Medulla oblongata (tissue), 1 donor: ENCODE measurements at regions not wholly inside any gene's neighbourhood (a gene's known extent, or its start where the extent isn't known, plus 50 kb on each side); places are given as distances from the start of the nearest gene placed in this dataset.

ENCODE experiments used
- DNase-seq: peaks from one replicate; pipeline ENCODE4 v3.0.0-alpha.2; 2015; ENCODE audit errors: extremely low spot score

DNA sequence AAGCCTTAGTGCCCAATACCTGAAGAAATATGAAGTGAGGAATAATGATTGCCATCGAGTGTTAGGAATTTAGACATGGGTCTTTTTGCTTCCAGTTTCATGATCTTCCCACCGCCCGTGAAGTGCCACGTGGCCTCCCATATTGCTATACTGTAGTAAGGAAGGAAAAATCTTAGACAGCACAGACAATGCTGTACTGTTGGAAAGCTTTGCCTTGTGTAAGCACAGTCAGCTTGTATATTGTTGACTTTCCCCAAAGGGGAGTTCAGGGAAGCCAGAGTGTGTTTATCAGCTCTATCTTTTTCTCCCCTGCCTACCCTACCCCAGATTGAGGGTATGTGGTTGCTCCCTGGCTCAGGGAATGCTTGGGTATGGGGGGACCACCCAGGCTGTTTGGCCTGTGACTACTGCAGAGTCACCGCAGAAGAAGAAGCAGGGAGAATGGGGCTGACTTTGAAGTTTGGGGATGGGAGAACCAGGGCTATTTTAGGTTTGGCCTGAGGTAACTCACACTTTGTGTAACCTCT lies 161.8 kb upstream of the MEF2C start:
- no peak for DNase-seq

GRCh38 chr5:89043676-89044075 lies 160.7 kb upstream of the MEF2C start:
- DNase-seq = no peak

DNA sequence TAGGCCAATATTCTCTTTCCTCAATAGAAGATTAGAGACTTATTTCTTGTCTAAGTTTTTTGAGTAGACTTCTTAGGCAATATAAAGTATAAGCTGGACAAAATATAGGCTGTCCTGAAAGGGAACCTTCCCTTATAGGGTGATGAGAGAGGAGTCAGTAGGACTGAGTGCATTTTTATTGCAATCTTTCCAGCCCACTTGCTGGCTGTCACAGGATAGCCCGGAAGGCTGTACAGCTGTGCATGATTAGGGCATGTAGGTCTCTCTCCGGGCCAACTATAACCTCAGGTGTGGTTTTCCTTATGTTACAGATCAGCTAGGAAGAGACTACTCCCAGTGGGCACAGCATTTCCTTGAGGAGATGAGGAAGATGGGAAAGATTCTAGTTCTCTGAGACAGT lies 159.8 kb upstream of the MEF2C start:
- DNase-seq = no peak

- no peak for DNase-seq
These were observed 159.0 kb upstream of the MEF2C start for GRCh38 chr5:89041976-89042375.

DNA sequence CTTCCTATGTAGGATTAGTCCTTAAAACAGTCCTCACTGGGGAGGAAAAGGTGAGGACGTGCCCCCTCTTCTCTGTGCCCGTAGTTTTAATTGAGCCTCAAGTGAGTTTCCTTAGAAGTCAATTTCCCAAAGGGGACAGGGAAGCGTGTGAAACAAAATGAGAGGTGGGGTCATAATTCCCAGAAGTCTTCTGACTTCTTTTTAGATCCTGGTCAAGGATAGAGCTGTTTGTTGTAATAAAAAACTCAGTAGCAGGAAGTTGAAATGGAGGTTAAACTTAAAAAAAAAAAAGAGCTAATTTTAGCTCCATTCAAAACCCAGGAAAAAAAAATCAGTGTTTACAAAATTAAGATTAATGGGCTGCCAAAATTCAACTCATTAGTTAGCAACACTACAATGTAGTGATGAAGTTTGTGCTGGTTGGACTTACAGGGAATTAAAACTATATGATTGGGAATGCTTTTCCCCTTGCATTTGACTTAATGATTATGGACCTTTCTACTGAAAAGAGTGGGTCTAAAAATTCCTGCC lies 158.3 kb upstream of the MEF2C start:
- DNase-seq = no peak

- no peak for DNase-seq
These were observed 153.9 kb upstream of the MEF2C start for GRCh38 chr5:89036704-89037489.

DNA sequence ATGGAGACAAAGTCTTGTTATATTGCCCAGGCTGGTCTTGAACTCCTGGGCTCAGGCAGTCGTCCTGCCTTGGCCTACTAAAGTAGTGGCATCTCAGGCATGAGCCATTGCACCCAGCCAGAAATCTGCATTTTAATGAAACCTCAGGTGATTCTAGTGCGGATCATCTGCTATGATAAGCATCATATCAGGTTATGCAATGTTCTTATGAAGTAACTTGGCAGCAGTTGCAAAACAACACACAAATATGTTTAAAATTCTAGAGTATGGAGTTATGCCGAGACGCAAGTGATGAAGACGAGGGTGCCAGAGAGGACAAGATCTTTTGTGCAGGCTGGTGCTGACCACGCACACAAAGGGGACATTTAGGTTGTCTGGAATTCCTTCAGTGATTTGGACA lies 153.2 kb upstream of the MEF2C start:
- no peak for DNase-seq

DNA sequence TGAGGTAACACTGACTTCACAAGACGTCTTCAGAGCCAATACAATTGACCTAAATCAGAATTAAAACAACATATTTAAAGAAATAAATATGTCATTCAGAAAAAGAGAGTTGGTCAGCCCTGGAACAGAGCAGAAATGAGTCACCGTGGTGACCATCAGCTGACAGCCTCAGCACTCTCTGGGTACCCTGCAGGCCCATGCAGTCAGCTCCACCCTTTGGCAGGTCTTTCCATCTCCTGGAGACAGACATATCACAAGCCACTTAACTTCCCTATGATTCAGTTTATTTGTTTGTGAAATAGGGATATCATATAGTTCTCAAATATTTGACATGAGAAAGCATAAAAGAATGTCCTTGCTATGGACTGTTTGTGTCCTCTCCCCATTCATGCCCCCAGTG lies 151.6 kb upstream of the MEF2C start:
- no peak for DNase-seq

- no peak for DNase-seq
These were observed 147.8 kb upstream of the MEF2C start for GRCh38 chr5:89030798-89031197.

GRCh38 chr5:89028595-89029285 lies 145.8 kb upstream of the MEF2C start:
- no peak for DNase-seq

DNA sequence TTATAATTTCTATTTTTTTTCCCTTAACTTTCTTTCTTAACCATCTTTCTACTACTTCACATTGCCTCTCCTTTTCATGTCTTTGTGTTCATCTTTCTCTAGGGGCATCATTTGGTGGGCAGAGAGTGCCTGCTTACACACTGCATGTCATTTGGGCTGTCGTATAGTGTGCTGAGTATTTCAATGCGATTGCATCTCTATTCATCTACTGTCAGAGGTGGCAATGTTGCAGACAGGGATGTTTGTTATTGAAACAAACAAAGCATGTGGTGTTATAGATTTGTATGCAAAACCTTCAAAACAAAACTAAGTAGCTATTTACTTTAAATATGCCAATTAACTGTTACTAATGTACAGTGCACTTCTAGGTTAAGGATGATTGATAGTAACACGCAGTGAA lies 141.1 kb upstream of the MEF2C start:
- DNase-seq = no peak

DNA sequence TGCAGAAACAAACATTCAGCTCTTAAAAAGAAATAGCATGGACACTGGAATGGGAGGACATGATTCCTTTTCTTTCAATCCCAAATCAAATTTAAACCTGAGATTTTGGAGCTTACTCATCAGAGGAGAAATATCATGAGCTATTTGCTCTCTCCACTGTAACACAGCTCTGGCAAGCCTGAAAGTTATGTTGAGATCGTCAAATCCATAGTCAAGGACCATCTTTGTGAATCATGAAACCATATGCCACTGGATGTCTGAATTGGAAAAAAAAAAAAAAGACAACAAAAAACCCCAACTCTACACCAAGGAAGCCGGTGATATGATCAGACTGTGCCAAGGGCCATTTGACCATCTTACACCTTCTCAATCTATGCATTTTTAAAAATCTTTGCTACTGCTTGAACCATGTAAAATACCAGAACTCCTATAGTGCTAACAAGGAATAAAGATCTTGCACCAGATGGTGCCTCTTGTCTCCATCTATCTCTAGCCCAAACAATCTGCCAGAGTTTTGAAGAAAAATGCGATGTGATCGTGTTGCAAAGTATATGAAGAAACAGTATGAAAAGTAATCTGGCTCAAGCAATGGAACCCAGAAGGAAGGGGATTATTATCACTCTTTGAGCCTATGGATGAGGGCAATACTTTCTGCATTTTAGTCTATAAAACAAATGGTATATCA lies 138.1 kb upstream of the MEF2C start:
- DNase-seq = no peak

- DNase-seq = no peak
These were observed 133.8 kb upstream of the MEF2C start for GRCh38 chr5:89016741-89017303.

GRCh38 chr5:89015409-89015808 lies 132.4 kb upstream of the MEF2C start:
- DNase-seq = peak; percentile 6

DNA sequence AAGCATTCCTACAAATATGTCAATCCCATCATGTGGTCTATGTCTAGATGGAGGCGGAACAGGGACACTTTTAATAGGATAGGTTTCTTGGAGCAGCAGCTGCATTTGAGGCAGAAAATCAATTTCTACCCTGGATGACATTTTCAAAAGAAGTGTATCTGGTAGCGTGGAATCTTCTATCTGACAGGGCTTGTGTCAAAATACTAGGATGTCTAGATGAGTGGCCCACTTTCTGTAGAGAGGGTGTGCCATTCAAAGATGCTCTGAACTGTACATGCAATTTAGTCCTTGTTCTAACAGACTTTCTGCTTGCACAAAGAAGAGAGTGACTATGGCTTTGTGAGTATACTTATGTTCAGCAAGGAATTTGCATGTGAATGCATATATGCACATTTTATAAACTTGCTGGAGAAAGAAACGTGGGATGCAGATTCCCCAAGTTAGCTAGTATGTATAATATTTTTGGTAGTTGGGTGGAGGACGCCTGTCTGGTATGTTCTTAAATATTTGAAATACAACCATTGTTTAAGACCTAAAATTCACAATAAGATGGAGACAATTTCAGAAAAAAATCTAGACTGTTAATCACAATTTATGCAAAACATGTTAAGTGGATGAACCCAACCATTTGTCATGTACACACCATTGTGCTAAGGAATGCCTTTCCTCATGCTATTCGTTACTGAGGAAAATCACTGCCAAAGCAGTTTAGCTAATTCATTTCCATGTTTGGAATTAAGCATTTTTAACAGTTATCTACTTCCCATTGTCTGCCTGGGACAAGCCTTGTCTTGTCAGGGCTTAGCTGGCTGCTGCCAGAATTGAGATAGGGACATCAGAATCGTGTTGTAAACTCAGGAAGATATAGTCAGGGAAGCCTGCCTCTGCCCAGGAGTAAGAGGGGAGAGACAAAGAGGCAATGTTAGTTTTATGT lies 129.1 kb upstream of the MEF2C start:
- DNase-seq = no peak

- DNase-seq = no peak
These were observed 127.5 kb upstream of the MEF2C start for GRCh38 chr5:89010512-89010911.

DNA sequence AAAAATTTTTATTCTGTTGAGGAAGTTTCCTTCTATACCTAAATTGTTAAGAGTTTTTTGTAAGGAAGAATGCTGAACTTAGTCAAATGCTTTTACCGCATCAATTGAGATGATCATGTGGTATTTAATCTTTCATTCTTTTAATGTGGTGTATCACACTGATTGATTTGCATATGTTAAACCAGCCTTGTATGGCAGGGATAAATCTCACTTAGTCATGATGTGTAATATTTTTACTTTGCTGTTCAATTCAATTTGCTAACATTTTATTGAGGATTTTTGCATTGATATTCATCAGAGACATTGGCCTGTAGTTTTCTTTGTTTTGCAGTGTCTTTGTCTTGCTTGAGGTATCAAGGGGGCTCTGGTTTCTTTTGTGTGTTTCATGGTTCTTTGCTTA lies 125.3 kb upstream of the MEF2C start:
- DNase-seq = no peak

DNA sequence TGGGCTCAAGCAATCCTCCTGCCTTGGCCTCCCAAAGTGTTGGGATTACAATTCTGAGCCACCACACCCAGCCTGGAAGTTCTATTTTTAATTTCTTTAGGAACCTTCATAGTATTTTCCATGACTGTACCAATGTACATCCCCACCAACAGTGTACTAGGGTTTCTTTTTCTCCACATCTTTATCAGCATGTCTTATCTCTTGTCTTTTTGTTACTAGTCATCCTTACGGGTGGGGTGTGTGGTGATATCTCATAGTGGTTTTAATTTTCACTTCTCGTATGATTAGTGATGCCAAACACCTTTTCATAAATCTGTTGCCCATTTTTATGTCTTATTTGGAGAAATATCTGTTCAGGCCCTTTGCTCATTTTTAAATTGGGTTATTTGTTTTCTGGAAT lies 123.0 kb upstream of the MEF2C start:
- DNase-seq = no peak

DNA sequence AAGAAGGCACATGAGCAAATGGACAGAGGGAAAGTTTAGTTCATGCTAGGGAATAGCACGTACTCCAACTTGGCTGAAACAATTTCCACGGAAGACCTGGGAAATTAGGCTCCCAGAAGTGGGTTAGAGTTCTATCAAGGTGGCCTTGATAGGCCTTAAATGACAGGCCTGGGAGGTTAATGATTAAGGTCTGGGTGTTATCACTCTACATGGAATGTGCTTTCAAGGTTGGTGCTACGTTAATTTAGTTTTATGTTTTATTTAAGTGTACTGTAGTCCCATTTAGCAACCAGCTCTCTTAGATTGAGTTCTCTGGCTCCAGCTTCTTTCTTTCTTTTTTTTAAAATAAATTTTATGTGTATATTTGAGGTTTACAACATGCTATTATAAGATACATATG lies 121.4 kb upstream of the MEF2C start:
- no peak for DNase-seq

DNA sequence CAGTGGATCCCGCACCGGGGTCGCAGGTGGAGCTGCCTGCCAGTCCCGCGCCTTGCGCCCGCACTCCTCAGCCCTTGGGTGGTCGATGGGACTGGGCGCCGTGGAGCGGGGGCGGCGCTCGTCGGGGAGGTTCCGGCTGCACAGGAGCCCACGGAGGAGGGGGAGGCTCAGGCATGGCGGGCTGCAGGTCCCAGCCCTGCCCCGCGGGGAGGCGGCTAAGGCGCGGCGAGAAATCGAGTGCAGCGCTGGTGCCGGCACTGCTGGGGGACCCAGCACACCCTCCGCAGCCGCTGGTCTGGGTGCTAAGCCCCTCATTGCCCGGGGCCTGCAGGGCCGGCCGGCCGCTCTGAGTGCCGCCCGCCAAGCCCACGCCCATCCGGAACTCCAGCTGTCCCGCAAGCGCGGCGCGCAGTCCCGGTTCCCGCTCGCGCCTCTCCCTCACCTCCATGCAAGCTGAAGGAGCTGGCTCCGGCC lies 120.6 kb upstream of the MEF2C start:
- DNase-seq = no peak

- no peak for DNase-seq
These were observed 116.9 kb upstream of the MEF2C start for GRCh38 chr5:88999853-89000252.
